HG03097 (cell line): ENCODE measurements at regions not wholly inside any gene's neighbourhood (a gene's known extent, or its start where the extent isn't known, plus 50 kb on each side); places are given as distances from the start of the nearest gene placed in this dataset.

Source experiments
- ATAC-seq: cut with Tn5 transposase; IDR thresholded peaks from one replicate; pipeline ENCODE4 v1.9.1; 2021; ENCODE audit not compliant: unreplicated experiment, low FRiP score

DNA sequence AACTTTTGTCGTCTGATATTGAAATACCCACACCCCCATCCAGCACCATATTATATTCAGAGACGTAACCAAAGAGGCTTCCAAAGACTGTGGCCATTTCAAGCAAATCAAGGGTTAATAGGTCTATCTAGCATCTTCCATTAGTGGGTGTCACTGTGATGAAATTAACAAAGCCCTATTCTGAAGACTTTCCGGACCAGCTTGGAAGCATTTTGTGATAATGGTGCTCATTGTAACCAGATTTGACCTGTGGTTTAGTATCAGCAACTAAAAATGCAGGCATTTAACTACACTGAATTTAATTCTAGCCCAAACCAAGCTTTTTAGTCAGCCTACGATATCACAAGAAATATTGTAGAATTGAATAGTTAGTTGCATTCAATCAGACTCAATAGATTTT, 309.7 kb upstream of the TENM3 start:
- no peak for ATAC-seq

DNA sequence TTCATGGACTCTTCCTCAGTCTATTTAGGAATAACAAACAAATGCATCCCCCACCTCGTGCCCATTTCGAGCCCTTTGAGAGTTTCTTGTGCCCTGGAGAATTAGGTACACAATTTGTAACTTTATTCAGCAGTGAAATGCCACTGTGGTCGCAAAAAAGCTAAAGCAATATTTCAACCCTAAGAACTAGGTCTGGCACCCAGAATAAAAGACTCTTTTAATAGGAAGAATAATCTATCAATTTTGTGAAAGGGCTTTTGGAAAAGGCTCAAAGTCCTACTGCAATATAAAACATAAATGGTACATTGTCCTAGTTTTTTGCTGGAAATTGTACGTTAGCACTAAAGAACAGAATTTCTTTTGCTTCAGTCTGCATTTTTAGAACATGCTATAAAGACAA, 304.6 kb upstream of the TENM3 start:
- ATAC-seq = no peak

DNA sequence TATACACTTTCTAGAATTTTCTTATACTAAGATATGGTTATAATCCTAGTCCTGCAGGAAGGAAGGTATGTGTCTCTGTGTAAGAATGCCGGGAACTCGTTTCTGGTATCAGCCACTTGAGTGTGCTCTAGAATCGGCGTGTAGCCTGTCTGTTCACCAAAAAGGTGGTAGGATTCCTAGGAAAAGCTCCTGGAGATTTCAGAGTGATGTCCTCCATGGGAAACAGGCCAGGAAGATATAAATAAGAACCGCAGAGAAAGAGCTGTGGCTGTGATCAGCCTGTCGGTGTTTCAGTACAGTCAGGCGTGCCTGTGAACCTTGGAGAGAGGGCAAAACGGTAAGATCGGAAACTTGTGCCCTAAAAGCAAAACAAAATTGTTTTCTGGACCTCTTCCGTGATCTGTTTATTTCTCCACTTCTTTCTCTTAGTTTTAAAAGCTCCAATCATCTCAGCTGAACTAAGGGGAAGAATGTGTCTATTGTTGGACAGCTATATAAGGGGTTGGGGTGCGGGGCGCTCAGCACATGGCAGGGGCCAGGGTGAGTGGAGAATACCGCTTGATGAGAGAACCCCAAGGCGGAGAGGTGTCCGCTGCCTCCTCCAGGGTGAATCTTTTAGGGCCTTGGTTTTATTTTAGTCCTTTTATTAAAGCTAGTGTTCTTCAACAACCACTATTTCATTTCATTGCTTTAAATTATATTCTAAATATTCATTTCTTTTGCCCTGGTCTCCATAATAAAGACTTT, 303.8 kb upstream of the TENM3 start:
- no peak for ATAC-seq

DNA sequence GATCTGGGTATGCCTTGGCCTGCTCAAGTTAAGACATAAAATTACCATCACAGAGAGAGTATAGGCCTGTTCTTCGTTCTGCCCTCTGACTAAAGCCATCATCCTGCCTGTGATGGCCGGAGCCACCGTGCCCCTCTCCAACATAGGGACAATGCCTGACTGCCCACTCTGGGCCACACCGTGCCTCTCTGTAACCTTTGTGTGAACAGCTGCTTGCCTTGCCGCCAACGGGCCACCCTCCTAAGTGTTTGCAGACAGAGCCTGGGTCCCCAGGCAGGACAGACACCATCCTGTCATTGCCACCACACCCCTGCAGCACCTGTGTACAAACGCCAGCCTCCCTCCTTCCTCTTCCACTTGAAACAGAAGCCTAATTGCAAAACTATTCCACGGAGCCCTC, 298.7 kb upstream of the TENM3 start:
- no peak for ATAC-seq

DNA sequence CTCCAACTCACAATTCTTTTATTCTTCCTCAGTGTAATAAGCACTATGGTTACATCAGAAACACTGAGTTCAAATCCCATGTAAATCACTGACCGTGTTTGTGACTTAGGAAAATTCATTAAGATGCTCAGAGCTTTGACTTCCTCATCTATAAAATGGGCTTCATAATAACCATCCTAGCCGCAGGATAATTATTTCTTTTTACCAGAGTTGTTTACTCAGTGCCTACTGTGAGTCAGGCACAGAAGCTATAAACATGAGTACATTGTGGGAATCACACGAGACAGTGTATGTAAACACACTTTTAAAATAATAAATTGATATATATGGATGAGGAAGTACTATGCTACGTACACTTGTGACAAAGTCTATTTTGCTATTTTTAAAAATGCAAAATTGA, 296.3 kb upstream of the TENM3 start:
- no peak for ATAC-seq

DNA sequence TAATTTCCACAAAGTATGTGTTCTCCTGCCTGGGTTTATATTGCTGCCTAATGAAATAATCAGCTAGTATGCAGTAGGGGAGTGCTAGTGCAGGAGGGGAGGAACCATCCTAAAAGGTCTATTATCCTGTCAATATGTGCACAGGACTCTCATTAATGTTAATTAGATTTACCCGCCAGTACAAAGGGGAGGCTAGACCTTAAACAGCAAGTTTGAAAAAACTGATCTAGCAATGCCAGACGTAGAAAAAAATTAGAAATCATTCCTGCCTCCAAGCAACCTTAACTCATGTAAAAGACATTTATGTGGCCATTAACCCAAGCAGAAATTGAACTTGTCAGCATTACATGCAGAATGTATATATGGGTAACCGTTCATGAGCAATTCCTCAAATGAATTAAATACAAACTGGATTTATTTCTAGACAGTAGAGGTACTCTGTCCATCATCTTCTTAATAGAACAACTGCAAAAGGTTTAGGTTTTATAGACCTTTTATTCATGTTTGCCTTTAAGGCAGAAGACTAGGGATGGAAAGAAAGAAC, 294.3 kb upstream of the TENM3 start:
- no peak for ATAC-seq

DNA sequence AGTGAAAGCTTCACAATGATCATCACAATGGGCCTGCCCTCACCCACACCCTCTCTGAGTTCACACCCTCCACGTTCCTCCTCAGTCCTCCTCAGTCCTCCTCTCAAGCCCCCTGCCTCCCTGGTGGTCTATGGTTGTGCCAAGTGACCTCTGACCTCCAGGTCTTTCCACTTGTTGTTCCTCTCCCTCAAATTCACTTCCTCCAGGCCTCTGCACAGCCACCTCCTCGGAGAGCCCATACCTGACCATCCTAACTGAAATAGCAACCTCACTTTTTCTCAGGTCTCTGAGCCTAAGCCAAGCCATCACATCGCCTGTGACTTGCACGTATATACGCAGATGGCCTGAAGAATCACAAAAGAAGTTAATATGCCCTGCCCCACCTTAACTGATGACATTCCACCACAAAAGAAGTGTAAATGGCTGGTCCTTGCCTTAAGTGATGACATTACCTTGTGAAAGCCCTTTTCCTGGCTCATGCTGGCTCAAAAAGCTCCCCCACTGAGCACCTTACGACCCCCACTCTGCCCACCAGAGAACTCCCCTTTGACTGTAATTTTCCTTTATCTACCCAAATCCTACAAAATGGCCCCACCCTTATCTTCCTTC, 293.4 kb upstream of the TENM3 start:
- no peak for ATAC-seq

DNA sequence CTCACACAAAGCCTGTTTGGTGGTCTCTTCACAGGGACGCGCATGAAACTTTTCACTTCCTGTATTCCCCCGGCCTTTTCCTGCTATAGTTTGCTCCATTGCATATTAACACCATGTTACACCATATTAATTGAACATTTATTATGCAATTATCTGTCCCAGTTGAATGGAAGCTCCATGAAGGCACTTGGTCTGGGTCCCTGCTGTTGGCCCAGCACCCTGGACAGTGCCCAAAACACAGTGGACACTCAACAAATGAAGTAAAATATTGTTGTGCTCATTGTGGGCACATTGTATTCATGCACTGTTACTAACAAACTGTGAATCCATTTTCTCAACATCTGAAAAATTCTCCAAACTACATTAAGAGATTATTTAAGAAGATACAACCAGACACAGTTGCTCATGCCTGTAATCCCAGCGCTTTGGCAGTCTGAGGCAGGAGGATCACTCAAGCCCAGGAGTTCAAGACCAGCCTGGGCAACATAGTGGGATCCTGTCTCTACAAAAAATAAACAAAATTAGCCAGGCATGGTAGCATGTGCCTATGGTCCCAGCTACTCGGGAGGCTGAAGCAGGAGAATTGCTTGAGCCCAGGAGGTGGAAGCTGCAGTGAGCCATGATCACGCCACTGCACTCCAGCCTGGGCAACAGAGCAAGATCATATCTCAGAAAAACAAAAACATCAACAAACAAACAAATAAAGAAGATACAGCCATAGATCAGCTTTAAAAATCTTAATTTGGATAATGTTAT, 292.7 kb upstream of the TENM3 start:
- ATAC-seq = no peak

DNA sequence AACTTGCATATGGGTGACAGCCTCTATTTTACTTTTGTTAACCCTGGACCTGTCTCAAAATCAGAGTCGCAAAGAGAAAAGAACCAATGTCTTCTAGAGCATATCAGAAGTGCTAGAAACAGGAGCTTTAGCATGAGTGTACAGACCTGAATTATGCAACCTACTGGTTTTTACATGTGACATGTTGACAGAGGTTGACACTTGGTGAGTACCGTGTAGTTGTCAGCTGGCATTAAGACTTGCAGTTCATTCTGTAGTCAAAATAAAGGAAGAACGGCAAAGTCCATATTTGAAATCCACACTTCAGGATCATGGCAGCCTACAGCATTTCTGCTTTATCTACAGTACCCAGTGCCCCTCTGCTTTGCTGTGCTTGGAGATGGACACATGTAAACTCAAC, 291.9 kb upstream of the TENM3 start:
- ATAC-seq = no peak

DNA sequence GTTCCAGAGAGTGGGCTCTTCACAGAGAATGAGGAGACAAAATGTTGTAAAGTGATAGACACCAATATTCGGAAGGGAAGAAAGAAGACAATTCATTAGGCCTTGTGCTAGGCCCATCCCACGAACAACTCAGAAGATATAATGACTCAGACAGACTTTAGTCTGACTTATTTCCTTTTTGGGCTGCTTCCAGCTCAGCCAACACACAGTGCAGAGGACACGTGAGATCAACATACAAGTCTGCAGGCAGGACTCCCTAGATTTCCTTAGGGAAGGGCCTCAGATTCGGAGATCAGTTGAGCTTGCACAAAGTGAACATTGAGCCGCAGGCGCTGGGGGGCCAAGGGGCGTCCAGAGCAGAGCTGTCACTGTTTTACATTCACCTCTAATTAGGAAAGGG, 290.7 kb upstream of the TENM3 start:
- ATAC-seq = no peak

DNA sequence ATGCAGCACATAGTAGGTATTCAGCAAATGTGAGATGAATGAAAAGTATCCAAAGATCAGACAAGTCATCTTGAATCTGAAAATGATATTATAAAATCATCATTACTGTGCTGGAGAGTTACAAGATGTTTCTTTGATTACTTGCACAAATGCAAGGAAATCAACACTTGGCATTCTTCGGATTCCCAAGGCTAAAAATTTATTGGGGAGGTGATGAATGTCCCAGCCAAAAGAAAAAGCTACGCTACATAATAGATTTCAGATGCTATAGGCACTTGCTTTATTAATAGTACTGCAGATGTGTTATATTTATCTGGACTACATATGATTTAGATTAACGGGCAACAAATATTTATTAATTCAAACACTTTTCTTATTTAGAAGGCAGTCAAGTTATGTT, 286.7 kb upstream of the TENM3 start:
- ATAC-seq = no peak

DNA sequence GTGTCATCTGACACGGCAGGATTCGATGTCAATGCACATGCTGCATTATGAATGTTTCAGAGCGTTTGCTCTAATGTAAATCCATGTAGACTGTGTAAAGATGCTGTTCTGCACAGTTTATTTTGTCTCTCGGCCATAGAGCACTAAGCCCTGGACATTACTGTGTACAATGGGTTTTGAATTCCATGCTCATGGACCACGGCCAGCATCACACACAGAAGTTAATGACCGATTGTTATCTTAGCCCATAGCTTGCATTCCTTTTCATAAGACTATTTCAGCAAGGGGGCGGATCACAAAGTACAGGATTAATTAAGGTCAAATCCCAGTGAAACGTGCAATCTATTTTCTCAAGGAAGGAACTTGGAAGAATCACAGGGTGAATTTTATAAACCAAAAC, 286.1 kb upstream of the TENM3 start:
- no peak for ATAC-seq

DNA sequence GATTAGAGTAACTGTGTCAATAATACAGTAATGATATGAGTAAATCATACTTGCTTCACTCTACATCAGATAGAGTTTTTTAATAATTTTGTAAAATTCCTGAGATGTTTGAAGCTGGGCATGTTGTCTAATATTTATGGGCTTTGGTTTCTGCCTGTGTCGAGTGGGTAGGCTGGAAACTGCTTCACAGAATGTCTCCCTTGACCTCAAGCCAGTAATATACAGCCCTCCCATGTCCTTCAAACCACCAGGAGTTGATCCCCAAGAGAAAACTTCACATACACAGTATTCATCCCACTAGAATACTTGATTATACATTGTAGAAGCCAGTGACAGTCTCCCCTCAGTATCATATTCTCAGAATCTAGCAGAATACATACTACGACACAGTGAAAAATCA, 284.8 kb upstream of the TENM3 start:
- no peak for ATAC-seq

DNA sequence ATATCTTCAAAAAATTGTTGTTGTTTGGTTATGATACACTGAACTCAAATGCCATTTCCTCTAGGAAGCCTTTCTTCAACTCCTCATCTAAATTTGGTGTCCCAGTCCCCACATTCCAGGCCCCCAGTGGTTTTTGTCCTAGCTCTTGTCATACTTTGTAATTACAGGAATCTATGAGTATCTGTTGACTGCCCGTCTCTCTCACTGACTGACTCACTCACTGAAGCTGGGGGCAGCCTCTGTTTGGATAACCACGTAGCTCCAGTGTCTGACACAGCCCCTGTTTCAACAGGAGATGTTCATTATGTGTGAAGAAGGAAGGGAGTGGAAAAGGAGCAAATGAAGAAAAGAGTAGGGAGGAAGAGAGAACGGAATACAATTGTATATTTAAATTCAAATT, 284.1 kb upstream of the TENM3 start:
- no peak for ATAC-seq

DNA sequence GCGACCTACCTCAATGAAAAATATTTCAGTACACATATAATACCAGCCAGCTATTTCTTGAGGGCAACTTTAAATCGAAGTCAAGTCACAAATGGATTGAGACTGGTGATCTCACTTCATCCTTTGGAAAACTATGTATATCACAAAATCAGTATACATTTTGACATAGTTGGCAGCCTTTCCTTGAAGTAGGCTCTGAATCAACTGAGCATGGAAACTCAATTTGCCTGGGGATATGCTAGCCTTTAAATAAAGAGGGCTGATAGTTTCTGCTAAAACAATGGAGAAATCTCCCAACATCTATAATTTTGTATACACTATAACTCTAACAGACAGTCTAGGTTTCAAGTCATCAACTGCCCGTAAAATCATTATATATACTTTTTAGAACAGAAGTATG, 282.8 kb upstream of the TENM3 start:
- no peak for ATAC-seq

DNA sequence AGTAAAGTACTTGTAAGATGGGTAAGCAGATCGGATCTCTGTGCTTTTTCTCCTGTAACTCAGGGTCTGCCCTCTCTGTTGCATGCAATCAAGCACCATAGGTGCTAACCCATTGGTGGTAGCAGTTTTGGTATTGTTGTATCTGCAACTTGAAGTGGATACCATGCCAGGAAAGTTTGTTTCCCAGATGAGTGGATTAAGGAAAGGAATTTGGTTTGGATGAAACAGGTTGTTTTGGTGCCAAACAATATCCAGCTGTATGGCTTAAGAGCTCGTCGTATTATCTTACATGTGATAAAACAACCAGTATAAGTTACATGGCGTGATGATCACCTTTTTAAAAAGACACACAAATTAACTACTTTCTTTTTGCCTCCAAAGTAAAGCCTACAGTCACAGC, 280.9 kb upstream of the TENM3 start:
- ATAC-seq = no peak

DNA sequence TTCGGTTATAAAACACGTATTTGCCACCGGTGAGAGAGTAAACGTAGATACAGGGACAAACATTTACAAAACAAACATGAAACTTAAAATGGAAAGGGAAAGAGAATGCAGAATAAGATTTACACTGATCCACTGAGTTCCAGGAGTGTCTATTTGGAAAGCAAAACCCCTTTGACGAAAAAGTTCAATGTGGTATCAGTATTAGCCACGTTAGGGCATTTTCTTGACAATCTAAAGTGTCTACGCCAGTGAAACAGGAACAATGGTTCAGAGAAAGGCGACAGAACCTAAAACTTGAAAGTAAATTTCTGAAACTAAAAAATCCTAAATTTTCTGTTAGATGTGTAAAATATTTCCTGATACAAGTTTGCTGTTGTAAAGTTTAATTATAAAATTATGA, 278.5 kb upstream of the TENM3 start:
- ATAC-seq = no peak

DNA sequence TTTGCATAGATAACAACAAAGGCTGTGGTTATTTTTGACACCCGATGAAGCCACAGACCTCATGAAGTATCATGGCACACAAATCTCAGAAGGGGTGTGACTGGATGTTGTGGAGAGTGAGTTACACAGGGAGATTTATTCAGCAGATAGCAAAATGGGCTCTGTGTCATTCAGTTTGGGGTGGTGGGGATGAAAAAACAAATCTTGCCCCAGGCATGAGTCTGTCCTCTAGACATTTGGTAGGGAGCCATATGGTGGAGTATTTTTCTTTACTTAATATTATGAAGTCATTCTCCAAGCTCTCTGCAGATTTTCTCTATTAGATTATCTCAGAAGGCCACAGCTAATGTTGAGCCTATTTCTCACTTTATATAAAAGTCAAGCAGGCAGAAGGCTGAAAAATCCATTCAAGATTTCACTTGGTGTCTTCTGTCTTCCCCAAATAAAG, 277.1 kb upstream of the TENM3 start:
- no peak for ATAC-seq

DNA sequence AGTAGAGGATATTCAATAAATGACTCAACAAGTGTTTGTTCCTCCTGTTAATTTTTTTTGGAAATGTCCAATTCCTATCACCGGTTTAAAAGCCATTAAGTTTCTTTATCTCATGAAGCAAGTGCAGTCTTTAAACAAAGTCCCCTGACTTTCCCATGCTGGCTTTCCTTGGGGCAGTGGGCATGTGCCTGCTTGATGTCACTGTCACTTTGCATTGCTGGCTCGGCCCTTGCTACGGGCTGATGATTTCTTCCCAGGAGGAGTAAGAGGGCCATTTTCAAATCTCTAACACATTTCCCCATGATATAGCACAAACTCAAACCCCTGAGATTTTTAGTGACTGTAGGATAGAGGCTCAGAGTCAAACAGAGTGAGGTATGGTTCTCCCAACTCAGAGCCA, 275.8 kb upstream of the TENM3 start:
- no peak for ATAC-seq

DNA sequence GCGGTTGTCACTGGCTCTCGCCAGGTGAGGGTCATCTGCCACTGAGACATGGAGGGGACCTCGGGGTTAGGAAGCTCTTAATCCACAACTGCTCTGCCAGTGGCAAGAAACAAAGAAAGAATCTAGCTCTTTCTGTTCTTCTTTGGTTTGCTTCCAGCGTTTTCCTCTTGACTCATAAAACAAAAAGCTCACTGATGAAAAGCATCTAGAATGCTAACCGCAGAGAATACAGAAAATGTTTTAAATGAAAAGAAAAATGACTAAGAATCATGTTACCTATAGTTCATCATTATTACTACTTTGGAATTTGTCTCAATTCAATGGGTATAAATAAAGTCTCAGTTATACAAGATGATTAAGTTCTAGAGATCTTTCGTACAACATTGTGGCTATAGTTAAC, 274.8 kb upstream of the TENM3 start:
- ATAC-seq = no peak

DNA sequence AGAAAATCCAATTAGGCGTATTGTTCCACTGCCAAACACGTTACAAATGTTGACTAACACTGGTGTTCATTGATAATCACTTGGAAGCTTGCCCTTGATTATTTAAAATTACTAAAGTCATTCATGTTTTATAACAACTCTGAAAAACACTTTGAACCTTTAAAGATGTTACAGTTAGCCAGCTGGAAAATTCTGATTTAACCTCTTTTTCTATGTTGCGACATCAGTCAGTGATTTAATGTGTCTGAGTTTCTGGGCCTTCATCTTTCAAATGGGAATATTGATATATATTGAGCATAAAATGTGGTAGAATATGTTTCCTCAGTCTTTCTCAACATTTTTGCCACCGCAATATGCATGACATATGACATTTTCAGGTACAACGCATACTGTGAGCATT, 274.1 kb upstream of the TENM3 start:
- ATAC-seq = no peak

DNA sequence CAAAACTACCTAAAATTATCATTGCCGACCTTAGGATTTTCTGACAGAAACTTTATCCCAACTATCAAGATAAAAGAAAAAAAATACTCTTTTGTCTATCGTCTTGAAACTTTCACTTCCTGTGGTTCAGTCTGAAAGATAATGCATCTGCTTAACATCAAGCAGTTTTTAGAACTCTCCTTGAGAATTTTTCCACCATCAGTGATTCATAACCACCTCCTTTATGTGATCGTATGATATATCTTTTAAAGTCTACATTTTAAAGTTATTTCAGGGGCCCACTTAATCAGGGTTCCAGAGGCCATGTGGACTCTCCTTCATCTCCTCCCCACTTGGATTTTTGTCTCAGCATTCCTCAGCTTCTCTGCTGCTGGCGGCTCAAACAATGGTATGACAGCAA, 272.8 kb upstream of the TENM3 start:
- no peak for ATAC-seq
